ENCODE measurements at regions not wholly inside any gene's neighbourhood (a gene's known extent, or its start where the extent isn't known, plus 50 kb on each side); places are given as distances from the start of the nearest gene placed in this dataset.

- no peak for TF ChIP-seq CTCF (IDR thresholded peaks at IDR 0.05; ENCODE audit: poor library complexity, severe bottlenecking)
- no peak for TF ChIP-seq TAF1 (IDR thresholded peaks at IDR 0.05; ENCODE audit: low read depth)
- no peak for TF ChIP-seq REST (IDR thresholded peaks at IDR 0.05; ENCODE audit: borderline replicate concordance)
These were observed 462.9 kb downstream of the COL12A1 start for GRCh38 chr6:74742793-74743508.

Data from neural cell (in vitro differentiated cells).